CD1c-positive myeloid dendritic cell (primary cell): ENCODE measurements at regions not wholly inside any gene's neighbourhood (a gene's known extent, or its start where the extent isn't known, plus 50 kb on each side); places are given as distances from the start of the nearest gene placed in this dataset.
"Not testable (repeated sequence)": the region's sequence is repeated elsewhere in the genome, so short reads cannot be mapped to it uniquely, and the experiment has no call there.

Experiments used
- DNase-seq: peaks from one replicate; pipeline ENCODE4 v3.0.0-alpha.2; 2016; ENCODE audit errors: extremely low spot score

DNA sequence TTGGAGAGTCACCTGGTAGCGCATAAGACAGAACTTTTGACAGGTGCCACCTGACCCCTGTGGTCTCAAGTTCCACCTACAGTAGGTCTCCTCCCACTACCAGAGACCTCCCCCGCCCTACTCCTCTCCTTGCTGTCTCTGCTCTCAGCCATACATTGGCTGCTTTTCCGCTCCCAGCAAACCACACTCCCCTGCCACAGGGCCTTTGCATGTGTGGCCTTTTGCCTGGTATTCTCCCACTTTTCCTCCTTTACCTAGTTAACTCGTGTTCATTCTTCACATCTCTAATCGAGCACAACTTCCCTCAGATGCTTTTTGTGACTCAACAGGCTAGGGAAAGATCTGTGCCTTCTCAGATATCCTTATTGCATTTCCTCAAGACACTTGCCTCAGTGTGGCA lies 218.3 kb upstream of the EEF2KMT start:
- no peak for DNase-seq

DNA sequence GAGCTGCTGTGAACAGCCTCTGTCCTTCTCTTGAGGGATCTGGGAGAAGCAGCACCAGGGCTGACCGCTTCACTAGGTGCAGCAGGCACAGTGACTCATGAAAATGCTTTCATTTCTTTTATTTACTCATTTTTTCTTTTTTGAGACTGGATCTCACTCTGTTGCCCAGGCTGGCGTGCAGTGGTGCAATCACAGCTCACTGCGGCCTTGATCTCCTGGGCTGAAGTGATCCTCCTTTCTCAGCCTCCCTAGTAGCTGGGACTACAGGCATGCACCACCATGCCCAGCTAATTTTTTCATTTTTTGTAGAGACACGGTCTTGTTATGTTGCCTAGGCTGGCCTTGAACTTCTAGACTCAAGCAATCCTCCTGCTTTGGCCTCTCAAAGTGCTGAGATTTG lies 216.8 kb upstream of the EEF2KMT start:
- DNase-seq = no peak

- DNase-seq = no peak
Measured at GRCh38 chr16:5309946-5310611, 212.5 kb upstream of the EEF2KMT start.

GRCh38 chr16:5305023-5305422 lies 207.4 kb upstream of the EEF2KMT start:
- no peak for DNase-seq

GRCh38 chr16:5302372-5303114 lies 204.9 kb upstream of the EEF2KMT start:
- DNase-seq = no peak

- DNase-seq = no peak
Measured at GRCh38 chr16:5298202-5298601, 200.6 kb upstream of the EEF2KMT start.

DNA sequence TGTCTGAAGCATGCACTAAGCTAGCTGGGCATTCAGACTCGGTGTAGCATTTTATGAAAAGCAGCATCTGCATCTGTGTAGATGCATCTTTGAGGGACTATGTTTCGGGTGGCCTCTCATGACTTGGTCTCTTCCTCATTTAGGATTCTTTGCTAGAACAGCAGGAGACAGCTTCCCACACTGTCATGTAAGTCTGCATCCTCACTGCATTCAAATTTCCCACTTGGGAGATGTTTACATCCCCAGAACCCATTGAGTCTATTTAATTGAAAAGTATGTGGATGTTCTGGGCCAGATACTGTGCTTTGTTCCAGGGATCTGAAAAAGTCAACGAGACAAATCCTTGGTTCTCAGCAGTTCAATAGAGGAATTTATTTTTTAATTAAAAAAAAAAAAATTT lies 198.6 kb upstream of the EEF2KMT start:
- no peak for DNase-seq

- DNase-seq = not testable (repeated sequence)
Measured at GRCh38 chr16:5295304-5295703, 197.7 kb upstream of the EEF2KMT start.

DNA sequence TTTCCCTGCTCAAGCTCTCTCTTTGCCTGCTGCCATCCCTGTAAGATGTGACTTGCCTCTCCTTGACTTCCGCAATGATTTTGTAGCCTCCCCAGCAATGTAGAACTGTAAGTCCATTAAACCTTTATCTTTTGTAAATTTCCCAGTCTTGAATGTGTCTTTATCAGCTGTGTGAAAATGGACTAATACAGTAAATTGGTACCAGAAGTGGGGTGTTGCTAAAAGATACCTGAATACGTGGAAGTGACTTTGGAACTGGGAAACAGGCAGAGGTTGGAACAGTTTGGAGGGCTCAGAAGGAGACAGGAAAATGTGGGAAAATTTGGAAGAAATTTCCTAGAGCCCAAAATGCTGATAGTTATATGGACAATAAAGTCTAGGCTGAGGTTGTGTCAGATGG lies 184.6 kb upstream of the EEF2KMT start:
- DNase-seq = not testable (repeated sequence)

- no peak for DNase-seq
Measured at GRCh38 chr16:5257462-5257861, 159.9 kb upstream of the EEF2KMT start.

DNA sequence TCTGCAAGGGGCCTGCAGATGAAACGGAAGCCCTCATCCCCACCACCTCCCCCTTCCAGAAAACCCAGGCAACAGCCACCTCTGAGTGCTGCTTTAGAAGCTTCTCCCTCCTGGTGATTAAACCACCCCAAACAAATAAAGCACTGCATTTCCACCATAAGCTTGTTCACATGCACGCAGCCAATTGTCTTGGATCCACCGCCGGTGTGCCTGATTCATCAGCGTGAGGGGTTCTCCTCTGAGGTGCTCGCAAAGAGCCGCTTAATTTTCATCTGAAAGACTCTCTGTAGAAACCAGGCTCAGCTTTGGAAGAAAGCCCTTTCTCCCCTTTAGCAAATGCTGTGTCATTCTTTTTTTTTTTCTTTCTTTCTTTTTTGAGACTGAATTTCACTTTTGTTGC lies 155.2 kb upstream of the EEF2KMT start:
- DNase-seq = no peak

DNA sequence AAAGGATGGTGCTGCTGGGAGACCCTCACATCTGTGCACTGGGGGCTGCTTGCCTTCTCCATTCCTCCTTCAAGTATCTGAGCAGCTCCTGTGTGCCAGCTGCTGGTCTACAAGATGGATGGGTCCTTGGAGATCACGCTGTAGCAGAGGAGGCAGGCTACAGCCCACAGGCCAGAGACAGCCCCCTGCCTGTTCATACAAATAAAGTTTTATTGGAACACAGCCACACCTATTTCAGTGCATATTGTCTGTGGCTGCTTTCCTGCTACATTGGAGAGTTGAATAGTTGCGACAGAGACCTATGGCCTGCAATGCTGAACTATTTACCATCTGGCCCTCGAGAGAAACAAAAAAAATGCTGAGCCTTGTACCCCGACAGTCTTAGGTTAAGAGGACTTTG lies 149.8 kb upstream of the EEF2KMT start:
- not testable (repeated sequence) for DNase-seq

- DNase-seq = not testable (repeated sequence)
Measured at GRCh38 chr16:5240278-5240626, 142.7 kb upstream of the EEF2KMT start.

GRCh38 chr16:5239472-5240277 lies 142.1 kb upstream of the EEF2KMT start:
- peak; percentile 36 for DNase-seq

DNA sequence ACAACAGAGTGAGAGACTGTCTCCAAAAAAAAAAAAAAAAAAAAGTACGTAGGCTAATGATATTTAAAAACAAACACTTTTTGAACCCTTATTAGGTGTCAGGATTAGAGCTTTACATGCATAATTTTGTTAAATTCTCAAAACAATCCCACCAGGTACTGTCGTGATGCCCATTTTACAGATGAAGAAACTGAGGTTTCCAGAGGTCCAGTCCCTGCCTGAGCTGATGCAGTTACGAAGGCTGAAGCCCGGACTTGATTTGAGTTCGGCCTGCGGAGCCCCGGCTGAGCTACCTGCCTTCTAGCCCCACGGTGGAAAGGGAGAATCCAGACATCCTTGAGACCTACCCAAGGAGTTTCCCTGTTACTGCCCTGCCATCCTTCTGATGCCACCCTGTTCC lies 137.5 kb upstream of the EEF2KMT start:
- no peak for DNase-seq

DNA sequence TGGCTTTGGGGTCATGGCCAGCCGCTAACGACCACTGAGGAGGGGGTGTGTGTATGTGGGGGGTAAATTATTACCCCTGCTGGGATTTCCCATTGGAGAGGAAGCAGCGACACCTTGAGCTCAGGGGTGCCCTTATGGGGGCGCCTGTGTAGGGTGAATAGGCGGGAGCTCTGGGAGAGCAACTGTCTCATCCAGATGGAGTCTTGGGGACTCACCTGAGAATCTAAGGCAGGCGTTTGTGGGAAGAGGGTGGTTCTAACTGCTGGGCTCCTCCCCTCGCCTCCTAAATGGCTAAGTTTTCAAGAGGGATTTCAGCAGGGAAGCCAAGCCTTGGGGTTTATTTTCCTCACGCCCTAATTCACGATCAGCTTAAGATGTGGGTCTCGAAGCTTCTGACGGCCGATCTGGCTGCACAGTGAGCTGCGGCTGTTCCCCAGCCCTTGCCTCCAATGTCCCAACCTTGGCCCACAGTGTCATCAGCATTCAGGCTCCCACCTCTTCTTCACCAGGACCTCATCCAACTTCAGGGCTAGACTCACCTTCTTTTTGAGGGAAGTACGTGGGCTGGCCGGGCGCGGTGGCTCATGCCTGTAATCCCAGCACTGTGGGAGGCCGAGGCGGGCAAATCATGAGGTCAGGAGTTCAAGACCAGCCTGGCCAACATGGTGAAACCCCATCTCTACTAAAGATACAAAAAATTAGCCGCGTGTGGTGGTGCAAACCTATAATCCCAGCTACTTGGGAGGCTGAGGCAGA lies 136.9 kb upstream of the EEF2KMT start:
- no peak for DNase-seq

DNA sequence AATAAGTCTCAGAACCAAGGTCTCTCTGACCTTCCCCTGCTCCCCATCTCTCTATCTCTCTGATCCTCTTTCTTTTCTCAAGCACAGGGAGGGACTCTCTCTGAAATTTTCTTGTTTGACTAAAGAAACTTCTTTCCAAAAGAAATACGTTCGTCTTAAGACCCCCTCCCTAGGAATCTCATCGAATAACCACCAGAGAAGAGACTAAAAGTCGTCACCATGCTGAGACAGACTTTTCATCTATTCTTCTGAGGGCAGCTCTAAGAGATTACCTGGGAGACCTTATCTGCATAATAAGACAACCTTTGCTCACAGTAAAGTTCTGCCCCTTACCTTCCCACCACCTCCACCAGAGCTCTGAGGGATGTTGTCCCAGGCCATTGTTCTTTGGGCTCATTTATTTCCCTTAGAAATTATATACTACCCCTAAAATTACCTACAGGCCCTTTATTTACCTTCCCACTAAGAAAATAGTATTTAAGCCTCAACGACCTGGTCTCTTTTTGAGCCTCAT lies 133.7 kb upstream of the EEF2KMT start:
- no peak for DNase-seq

DNA sequence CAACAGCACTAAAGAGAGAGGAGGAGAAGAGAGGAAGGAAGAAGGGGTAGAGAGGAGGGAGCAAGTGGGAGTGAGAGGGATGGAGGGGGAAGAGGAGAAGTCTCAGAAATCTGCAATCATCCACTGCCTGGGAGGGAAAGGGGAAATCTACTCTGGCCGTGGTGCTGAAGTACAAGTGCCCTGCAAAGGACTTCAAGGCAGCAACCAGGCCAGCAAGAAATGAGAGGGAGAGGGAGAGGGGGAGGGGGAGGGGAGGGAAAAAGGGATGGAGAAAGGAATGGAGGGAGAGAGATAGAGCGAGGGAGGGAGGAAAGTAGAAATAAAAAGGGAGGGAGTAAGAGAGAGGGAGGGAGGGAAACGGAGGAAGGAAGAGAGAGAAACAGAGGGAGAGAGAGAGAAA lies 130.8 kb upstream of the EEF2KMT start:
- DNase-seq = no peak

DNA sequence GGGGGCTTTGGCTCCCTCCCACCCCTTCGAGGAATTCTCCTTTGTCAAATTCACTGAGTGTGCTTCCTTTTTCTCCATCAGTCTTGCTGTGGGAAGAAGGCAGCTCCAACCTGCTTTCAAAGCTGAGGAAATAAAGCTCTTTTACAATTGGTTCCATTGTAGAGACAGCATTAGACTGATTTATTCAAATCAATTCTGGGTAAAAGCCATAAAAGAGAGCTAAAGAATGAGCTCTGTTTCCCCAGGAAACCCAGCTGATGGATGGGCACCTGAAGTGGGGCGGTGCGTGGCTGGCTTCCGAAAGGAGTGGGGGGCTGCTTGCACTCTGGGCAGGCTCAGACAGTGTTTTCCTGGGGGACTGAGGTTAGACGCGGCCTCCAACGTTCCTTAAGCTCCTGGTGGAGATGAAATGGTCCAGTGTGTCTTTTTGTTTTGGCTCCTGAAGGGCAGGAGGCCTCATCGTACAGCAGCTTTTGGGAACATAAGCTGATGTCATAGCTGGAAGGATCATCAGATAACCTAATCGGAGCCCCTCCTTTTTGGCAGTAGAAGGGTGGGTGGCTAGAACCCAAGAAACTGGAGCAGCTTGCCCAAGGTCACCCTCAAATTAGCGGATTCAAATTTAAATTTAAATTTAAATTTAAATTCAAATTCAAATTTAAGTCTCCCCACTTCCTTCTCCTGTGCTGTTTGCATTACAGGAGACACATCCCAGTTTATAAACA lies 128.5 kb upstream of the EEF2KMT start:
- DNase-seq = no peak

GRCh38 chr16:5222761-5223160 lies 125.2 kb upstream of the EEF2KMT start:
- no peak for DNase-seq

DNA sequence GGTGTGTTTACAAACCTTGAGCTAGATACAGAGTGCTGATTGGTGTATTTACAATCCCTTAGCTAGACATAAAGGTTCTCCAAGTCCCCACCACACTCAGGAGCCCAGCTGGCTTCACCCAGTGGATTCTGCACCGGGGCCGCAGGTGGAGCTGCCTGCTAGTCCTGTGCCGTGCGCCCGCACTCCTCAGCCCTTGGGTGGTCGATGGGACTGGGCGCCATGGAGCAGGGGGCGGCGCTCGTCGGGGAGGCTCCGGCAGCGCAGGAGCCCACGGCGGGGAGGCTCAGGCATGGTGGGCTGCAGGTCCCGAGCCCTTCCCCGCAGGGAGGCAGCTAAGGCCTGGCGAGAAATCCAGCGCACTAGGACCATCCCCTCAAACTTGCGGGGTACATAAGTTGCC lies 124.2 kb upstream of the EEF2KMT start:
- not testable (repeated sequence) for DNase-seq
